ENCODE measurements at regions not wholly inside any gene's neighbourhood (a gene's known extent, or its start where the extent isn't known, plus 50 kb on each side); places are given as distances from the start of the nearest gene placed in this dataset.
A peak's percentile ranks its signal among the peaks of the same experiment; 100 is the strongest.

DNA sequence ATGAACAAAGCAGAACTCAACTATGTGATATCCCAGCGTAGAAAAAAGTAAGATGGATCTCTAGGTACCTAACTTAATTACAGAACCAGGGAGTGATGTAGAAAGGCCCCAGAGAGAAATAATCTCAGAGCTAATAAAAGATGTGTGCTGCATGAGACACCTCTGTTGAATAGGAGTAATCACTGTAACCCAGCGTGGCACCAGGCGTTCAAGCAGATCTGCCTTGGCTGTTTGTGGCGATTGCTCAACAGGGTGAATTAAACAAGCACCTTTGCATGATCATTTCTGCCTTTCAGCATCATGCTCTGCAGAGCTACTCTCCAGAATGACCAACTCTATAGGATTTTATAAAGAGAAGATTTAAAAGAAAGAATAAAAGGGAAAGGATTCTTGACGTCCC, 81.7 kb upstream of the KCNIP4 start:
- Histone ChIP-seq H3K9me3 (replicated peaks in 1 of 11) (0 out of 22 replicates have a peak, but pooled peaks cover 0 to 5% (median 0%) of the 10 kb centered on the region in 11 experiments), H3K27ac (no peak overlapping the region), H4K20me1 (no peaks in the 10 kb centered on the region), H3K9ac (no peak overlapping the region), H3K4me3 (no peak overlapping the region), H3K4me2 (no peak overlapping the region), H3K27me3 (no peaks in the 10 kb centered on the region), H3K36me3 (no peaks in the 10 kb centered on the region), H3K4me1 (no peaks in the 10 kb centered on the region)
- TF ChIP-seq Cebpa-rat (IDR thresholded peaks at IDR 0.05) = no peak

GRCh38 chr4:22029803-22030202, 81.2 kb upstream of the KCNIP4 start:
- TF ChIP-seq Cebpa-rat (IDR thresholded peaks at IDR 0.05) = no peak
- Histone ChIP-seq H3K36me3 (no peaks in the 10 kb centered on the region), H3K9ac (no peak overlapping the region), H3K27me3 (no peaks in the 10 kb centered on the region), H3K9me3 (replicated peaks in 1 of 11) (0 out of 22 replicates have a peak, but pooled peaks cover 0 to 5% (median 0%) of the 10 kb centered on the region in 11 experiments), H3K4me1 (no peaks in the 10 kb centered on the region), H3K4me2 (no peak overlapping the region), H3K27ac (no peak overlapping the region), H4K20me1 (no peaks in the 10 kb centered on the region), H3K4me3 (no peak overlapping the region)

GRCh38 chr4:22021106-22021505, 72.5 kb upstream of the KCNIP4 start:
- Histone ChIP-seq H3K4me1 (no peaks in the 10 kb centered on the region), H3K9ac (no peak overlapping the region), H3K4me3 (no peak overlapping the region), H4K20me1 (no peaks in the 10 kb centered on the region), H3K36me3 (no peaks in the 10 kb centered on the region), H3K27me3 (no peaks in the 10 kb centered on the region), H3K4me2 (no peak overlapping the region), H3K9me3 (replicated peaks in 1 of 11) (no peaks in the 10 kb centered on the region), H3K27ac (no peak overlapping the region)
- no peak for TF ChIP-seq Cebpa-rat (IDR thresholded peaks at IDR 0.05)

GRCh38 chr4:22020129-22020528, 71.6 kb upstream of the KCNIP4 start:
- Histone ChIP-seq H3K9me3 (replicated peaks in 1 of 11) (no peaks in the 10 kb centered on the region), H4K20me1 (no peaks in the 10 kb centered on the region), H3K4me2 (no peak overlapping the region), H3K9ac (no peak overlapping the region), H3K27me3 (no peaks in the 10 kb centered on the region), H3K4me3 (no peak overlapping the region), H3K36me3 (no peaks in the 10 kb centered on the region), H3K27ac (no peak overlapping the region), H3K4me1 (no peaks in the 10 kb centered on the region)
- TF ChIP-seq Cebpa-rat (IDR thresholded peaks at IDR 0.05) = no peak

DNA sequence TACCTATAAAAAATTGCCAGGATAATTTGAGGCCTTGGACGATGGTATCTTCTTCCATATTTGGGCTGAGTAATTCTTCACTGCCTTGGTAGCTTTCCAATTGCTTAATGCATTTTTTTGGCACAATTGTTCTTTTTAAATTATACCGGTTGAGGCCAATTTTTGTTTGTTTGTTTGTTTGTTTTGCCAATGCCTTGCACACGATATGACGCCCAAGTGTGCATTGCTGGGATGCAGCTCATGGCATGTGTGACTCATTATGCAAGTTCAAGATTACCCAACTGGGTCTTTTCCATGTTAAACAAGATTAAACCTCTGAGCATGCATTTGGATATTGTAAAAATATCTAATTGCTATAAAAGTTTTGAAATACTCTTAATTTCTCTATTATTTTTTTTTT, 71.1 kb upstream of the KCNIP4 start:
- Histone ChIP-seq H3K4me2 (no peak overlapping the region), H3K27me3 (no peaks in the 10 kb centered on the region), H3K4me3 (no peak overlapping the region), H3K27ac (no peak overlapping the region), H3K36me3 (no peaks in the 10 kb centered on the region), H3K9me3 (replicated peaks in 1 of 11) (no peaks in the 10 kb centered on the region), H3K9ac (no peak overlapping the region), H4K20me1 (no peaks in the 10 kb centered on the region), H3K4me1 (peaks cover 0 to 4% (median 0%) of the 10 kb centered on the region in 10 experiments; a peak in 6 of 20 replicates)
- no peak for TF ChIP-seq Cebpa-rat (IDR thresholded peaks at IDR 0.05)

DNA sequence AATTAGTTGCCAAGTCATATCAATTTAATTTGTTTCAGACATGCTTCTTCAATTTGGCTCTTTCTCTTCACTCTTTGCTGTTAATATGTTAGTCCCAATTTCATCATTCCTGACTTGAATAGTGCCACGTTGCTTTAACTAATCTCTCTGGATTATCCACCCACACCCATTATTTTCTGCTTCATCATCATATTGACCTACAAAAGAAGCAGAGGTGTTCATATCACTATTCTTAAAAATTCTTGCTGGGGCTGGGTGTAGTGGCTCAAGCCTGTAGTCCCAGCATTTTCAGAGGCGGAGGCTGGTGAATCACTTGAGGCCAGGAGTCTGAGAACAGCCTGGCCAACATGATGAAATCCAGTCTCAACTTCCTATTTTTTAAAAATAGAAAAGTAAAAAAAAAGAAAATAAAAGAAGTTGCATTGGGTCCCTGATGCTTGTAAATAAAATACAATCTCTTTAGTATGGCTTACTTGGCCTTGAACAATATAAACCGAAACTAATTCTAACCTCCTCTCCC, 65.7 kb upstream of the KCNIP4 start:
- peak in 5 of 11 experiments; percentile 11 to 50 (median 42); a peak in 3 of 22 replicates for TF ChIP-seq Cebpa-rat (IDR thresholded peaks at IDR 0.05)
- H3K9me3 ChIP-seq (replicated peaks in 1 of 11) = no peaks in the 10 kb centered on the region
- no peaks in the 10 kb centered on the region for H3K36me3 ChIP-seq
- H3K27me3 ChIP-seq = no peaks in the 10 kb centered on the region
- peaks cover 0 to 21% (median 6%) of the 10 kb centered on the region in 10 experiments; a peak in 11 of 20 replicates for H3K4me1 ChIP-seq
- peak overlapping the region in 5 of 11 experiments; percentile 7 to 69 (median 61); a peak in 9 of 22 replicates for H3K27ac ChIP-seq
- no peaks in the 10 kb centered on the region for H4K20me1 ChIP-seq
- no peak overlapping the region for H3K4me3 ChIP-seq
- peak overlapping the region in 1 of 11 experiments; percentile 16; a peak in 1 of 22 replicates for H3K9ac ChIP-seq
- peak overlapping the region in 7 of 11 experiments; percentile 15 to 62 (median 44); a peak in 12 of 22 replicates for H3K4me2 ChIP-seq

DNA sequence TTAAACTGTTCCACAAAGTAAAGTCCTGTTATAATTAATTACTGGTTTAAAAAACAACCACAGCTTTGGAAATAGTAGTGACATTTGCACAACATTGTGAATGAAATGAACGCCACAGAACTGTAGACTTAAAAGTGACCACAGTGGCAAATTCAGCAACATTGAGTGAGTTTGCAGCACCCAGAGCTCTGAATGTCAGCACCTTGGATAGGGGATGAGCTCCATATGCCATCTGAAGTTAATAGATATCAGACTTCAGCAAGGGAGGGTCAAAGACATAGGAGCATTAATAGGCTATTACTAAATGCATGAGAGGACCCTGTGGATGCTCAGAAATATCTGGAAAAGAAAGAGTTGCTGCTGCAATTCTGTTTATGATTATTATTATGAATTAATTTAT, 55.3 kb upstream of the KCNIP4 start:
- no peak overlapping the region for H3K4me3 ChIP-seq
- H4K20me1 ChIP-seq = no peaks in the 10 kb centered on the region
- no peak overlapping the region for H3K4me2 ChIP-seq
- H3K36me3 ChIP-seq = no peaks in the 10 kb centered on the region
- H3K9me3 ChIP-seq (replicated peaks in 1 of 11) = no peaks in the 10 kb centered on the region
- H3K4me1 ChIP-seq = no peaks in the 10 kb centered on the region
- no peak overlapping the region for H3K9ac ChIP-seq
- no peak for TF ChIP-seq Cebpa-rat (IDR thresholded peaks at IDR 0.05)
- H3K27me3 ChIP-seq = no peaks in the 10 kb centered on the region
- no peak overlapping the region for H3K27ac ChIP-seq
